Endothelial cell of umbilical vein (primary cell): ENCODE measurements at regions not wholly inside any gene's neighbourhood (a gene's known extent, or its start where the extent isn't known, plus 50 kb on each side); places are given as distances from the start of the nearest gene placed in this dataset.

Experiments
- BruUV-seq: library from RNA; stranded (reverse); fragments of 400-500 nt; replicated peaks from 2 replicates; lab custom pipeline; 2021; lab: Mats Ljungman, UMichigan
- CTCF ChIA-PET: fragments of 300-600, 350-600 bp; sonication (Branson Sonifier 250); formaldehyde crosslinking; loops from one replicate; lab custom pipeline; 2021; ENCODE audit warnings: antibody characterized with exemption, inconsistent platforms; lab: Charles Lee
- POLR2A ChIA-PET: fragments of 300-600, 350-600 bp; sonication (Branson Sonifier 250); formaldehyde crosslinking; loops from one replicate; lab custom pipeline; 2021; ENCODE audit warnings: antibody characterized with exemption, inconsistent platforms; lab: Charles Lee
- DNase-seq: peaks from one replicate; pipeline ENCODE4 v3.0.0-alpha.2; 2011; ENCODE audit warnings: low read depth, low spot score
- FAIRE-seq: peaks from 2 replicates; lab custom pipeline; 2011; peaks lifted over from hg19 to GRCh38; lab: Jason Lieb, UNC
- H2AFZ ChIP-seq: 2 replicates; pipeline ENCODE4 v1.6.0; 2012; ENCODE audit warnings: low read depth, low read length, control low read depth, inconsistent platforms
- H3K27ac ChIP-seq: 2 replicates; pipeline ENCODE4 v1.5.1; 2011; ENCODE audit warnings: low read depth, mild to moderate bottlenecking, control low read depth, low read length, moderate library complexity; ENCODE audit not compliant: insufficient read depth
- H3K27me3 ChIP-seq, 2 experiments: 2 replicates each; pipeline versions ENCODE4 v1.6.0 to v1.6.1; 2011; ENCODE audit warnings: low read length in 2 of 2, mixed read lengths in 1 of 2; ENCODE audit not compliant: control insufficient read depth in 2 of 2, insufficient read depth in 2 of 2
- H3K36me3 ChIP-seq, 2 experiments: 2 replicates in 1 of 2; 3 replicates in 1 of 2; pipeline ENCODE4 v1.5.1; 2011; ENCODE audit warnings: low read length in 2 of 2, mild to moderate bottlenecking in 1 of 2, moderate library complexity in 1 of 2; ENCODE audit not compliant: control insufficient read depth in 2 of 2, insufficient read depth in 2 of 2; ENCODE audit errors: extremely low read depth in 1 of 2
- H3K4me1 ChIP-seq: 3 replicates; pipeline ENCODE4 v1.5.1; 2011; ENCODE audit warnings: mild to moderate bottlenecking, low read length; ENCODE audit not compliant: control insufficient read depth, insufficient read depth; ENCODE audit errors: extremely low read depth
- H3K4me2 ChIP-seq: 2 replicates; pipeline ENCODE4 v1.6.1; 2011; ENCODE audit warnings: low read length, control low read depth, mixed read lengths; ENCODE audit not compliant: insufficient read depth
- H3K4me3 ChIP-seq, 3 experiments: fragments of 200-600 bp in 1 of 3; sonication (generic), shearing (Covaris generic) in 1 of 3; replicated peaks in 1 of 3; 2 replicates each; pipeline ENCODE4 v1.5.1; 2011 to 2016; ENCODE audit warnings: control low read depth in 3 of 3, low read length in 3 of 3, mild to moderate bottlenecking in 2 of 3, inconsistent platforms in 1 of 3, low read depth in 1 of 3, moderate library complexity in 1 of 3; ENCODE audit not compliant: insufficient read depth in 1 of 3
- H3K79me2 ChIP-seq: 2 replicates; pipeline ENCODE4 v1.6.0; 2012; ENCODE audit warnings: low read length, inconsistent platforms; ENCODE audit not compliant: control insufficient read depth, insufficient read depth
- H3K9ac ChIP-seq: replicated peaks from 2 replicates; pipeline ENCODE3; 2011; ENCODE audit warnings: low read length, control low read depth; ENCODE audit not compliant: insufficient read depth; ENCODE audit errors: extremely low read depth
- H3K9me1 ChIP-seq: replicated peaks from 3 replicates; pipeline ENCODE4 v1.6.0; 2011; ENCODE audit warnings: mild to moderate bottlenecking, low read length; ENCODE audit not compliant: control insufficient read depth, insufficient read depth; ENCODE audit errors: extremely low read depth
- H3K9me3 ChIP-seq: replicated peaks from 2 replicates; pipeline ENCODE4 v1.5.1; 2012; ENCODE audit warnings: low read length, inconsistent platforms; ENCODE audit not compliant: control insufficient read depth, insufficient read depth
- H4K20me1 ChIP-seq: replicated peaks from 2 replicates; pipeline ENCODE3; 2011; ENCODE audit warnings: mild to moderate bottlenecking, low read length; ENCODE audit not compliant: control insufficient read depth, insufficient read depth; ENCODE audit errors: extremely low read depth
- CTCF ChIP-seq, 2 donors: IDR thresholded peaks; 1 replicate in 1 of 2; 2 replicates in 1 of 2; pipeline ENCODE4 v1.5.1; 2011; ENCODE audit warnings: low read length in 2 of 2, mild to moderate bottlenecking in 2 of 2, moderate library complexity in 2 of 2, control low read depth in 1 of 2, inconsistent platforms in 1 of 2, low read depth in 1 of 2; ENCODE audit not compliant: insufficient read depth in 1 of 2; ENCODE audit errors: extremely low read depth in 1 of 2
- EZH2 ChIP-seq: IDR thresholded peaks from 2 replicates; pipeline ENCODE4 v1.6.1; 2012; ENCODE audit warnings: borderline replicate concordance, low read depth, mild to moderate bottlenecking, moderate library complexity, low read length, inconsistent platforms; ENCODE audit not compliant: severe bottlenecking
- FOS ChIP-seq: IDR thresholded peaks from 2 replicates; pipeline ENCODE4 v1.6.1; 2011; ENCODE audit warnings: mild to moderate bottlenecking, low read length, moderate library complexity, borderline replicate concordance; ENCODE audit not compliant: insufficient read depth
- MAX ChIP-seq: IDR thresholded peaks from 2 replicates; pipeline ENCODE4 v1.6.1; 2011; ENCODE audit not compliant: insufficient read depth, insufficient read length
- MYC ChIP-seq: IDR thresholded peaks from one replicate; pipeline ENCODE4 v1.6.1; 2011; ENCODE audit warnings: mild to moderate bottlenecking, low read depth, low read length
- dilution Hi-C: fragments of 300-500 bp; cut with MboI; formaldehyde crosslinking; loops from one replicate; pipeline ENCODE4 v1.15.0; 2019; ENCODE audit warnings: low sequenced_read_pairs; ENCODE audit not compliant: extremely low pct_ligation_motif_present
- intact Hi-C: fragments of 100-400 bp; cut with micrococcal nuclease; formaldehyde crosslinking; loops from one replicate; pipeline ENCODE4 v1.10.0; 2022

- TF ChIP-seq CTCF (IDR thresholded peaks at IDR 0.05; ENCODE audit: extremely low read depth in 1 of 2, insufficient read depth in 1 of 2, low read depth in 1 of 2, low read length in 2 of 2) (no peak), MAX (no peak), FOS (no peak), MYC (no peak), EZH2 (no peak)
- no TSS peak for BruUV-seq
- no peak for DNase-seq
- Histone ChIP-seq H3K79me2 (no peaks in the 10 kb centered on the region), H3K9me3 (no peaks in the 10 kb centered on the region), H3K27me3 (peaks cover 15 to 48% of the 10 kb centered on the region in 2 experiments), H3K4me2 (no peak overlapping the region), H3K36me3 (no peaks in the 10 kb centered on the region), H3K27ac (no peak overlapping the region), H3K9ac (no peak overlapping the region), H3K4me3 (no peak overlapping the region), H3K9me1 (no peaks in the 10 kb centered on the region), H3K4me1 (peaks cover 12% of the 10 kb centered on the region), H2AFZ (no peak overlapping the region), H4K20me1 (no peaks in the 10 kb centered on the region)
- dilution Hi-C loops (no loop called here), intact Hi-C loops (loop anchor here (5.0 kb wide), 1 partner anchor 168 kb away; no protein-coding TSS in a partner anchor)
- POLR2A ChIA-PET, result no interaction called here
- CTCF ChIA-PET, result interaction anchor here (0.9 to 5.2 kb wide), 19 partner anchors 8 to 765 kb away, joined by 3 to 30 read pairs (median 4); no protein-coding TSS in a partner anchor
- FAIRE-seq, result no peak
These were observed 163.4 kb downstream of the INHBB start for GRCh38 chr2:120509213-120509815.
